ENCODE measurements at regions not wholly inside any gene's neighbourhood (a gene's known extent, or its start where the extent isn't known, plus 50 kb on each side); places are given as distances from the start of the nearest gene placed in this dataset.

DNA sequence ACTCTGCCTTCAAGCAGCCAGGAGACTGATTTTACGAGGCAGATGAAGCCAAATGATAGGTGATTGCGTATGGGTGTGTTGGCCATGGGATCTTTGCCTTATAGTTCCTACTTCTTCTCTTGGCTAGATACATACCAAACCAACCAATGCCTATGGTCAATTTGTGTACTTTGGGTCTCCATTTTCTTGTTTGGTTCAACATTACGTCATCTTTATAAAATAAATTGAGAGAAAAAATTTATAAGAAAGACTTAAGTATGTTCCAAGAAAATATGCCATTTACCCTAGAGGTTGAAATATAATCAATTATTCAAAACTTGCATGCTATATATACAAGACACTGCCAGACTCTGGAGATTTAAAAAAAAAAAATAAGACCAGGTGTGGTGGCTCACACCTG is 150.9 kb downstream of the SP3 start:
- H3K27me3 ChIP-seq (ENCODE audit: insufficient read depth in 3 of 3, low read length in 2 of 3): no peaks in the 10 kb centered on the region
- WGBS, 3 donors: 87 to 93% (median 88%) methylated on average over 3 of the region's 3 CpGs

DNA sequence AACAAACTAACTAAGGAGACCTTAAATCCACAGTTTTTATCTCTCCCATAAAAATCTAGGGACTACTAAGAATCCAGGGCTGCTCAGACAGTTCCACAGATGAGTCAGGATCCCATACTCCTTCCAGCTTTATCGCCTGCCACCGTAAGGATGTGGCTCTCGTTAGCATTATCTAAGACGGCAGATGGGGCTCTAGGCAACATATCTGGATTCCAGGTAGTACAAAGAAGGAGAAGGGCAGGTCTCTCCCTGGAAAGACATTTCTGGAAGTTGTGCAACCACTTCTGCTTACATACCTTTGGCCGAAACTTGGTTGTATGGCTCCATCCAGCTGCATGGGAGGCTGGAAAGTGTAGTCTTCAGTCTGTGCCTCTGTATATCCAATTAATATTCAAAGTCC is 149.4 kb downstream of the SP3 start:
- Histone ChIP-seq H3K36me3 (ENCODE audit: insufficient read depth in 1 of 2, low read depth in 1 of 2) (no peaks in the 10 kb centered on the region), H3K9me3 (no peaks in the 10 kb centered on the region), H3K27me3 (ENCODE audit: insufficient read depth in 3 of 3, low read length in 2 of 3) (no peaks in the 10 kb centered on the region), H3K27ac (no peak overlapping the region), H3K4me1 (no peaks in the 10 kb centered on the region), H3K4me3 (no peak overlapping the region)
- ATAC-seq (no peak), DNase-seq (no peak)
- intact Hi-C loops (cut with DNase I): no loop called here
- WGBS, 3 donors: 92 to 95% (median 93%) methylated on average over 5 of the region's 5 CpGs
- TF ChIP-seq, protein P1, sequence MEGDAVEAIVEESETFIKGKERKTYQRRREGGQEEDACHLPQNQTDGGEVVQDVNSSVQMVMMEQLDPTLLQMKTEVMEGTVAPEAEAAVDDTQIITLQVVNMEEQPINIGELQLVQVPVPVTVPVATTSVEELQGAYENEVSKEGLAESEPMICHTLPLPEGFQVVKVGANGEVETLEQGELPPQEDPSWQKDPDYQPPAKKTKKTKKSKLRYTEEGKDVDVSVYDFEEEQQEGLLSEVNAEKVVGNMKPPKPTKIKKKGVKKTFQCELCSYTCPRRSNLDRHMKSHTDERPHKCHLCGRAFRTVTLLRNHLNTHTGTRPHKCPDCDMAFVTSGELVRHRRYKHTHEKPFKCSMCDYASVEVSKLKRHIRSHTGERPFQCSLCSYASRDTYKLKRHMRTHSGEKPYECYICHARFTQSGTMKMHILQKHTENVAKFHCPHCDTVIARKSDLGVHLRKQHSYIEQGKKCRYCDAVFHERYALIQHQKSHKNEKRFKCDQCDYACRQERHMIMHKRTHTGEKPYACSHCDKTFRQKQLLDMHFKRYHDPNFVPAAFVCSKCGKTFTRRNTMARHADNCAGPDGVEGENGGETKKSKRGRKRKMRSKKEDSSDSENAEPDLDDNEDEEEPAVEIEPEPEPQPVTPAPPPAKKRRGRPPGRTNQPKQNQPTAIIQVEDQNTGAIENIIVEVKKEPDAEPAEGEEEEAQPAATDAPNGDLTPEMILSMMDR (IDR thresholded peaks at IDR 0.05): no peak

More for the DNA sequence above, 150.9 kb downstream of the SP3 start:
- ATAC-seq: no peak
- no peak for DNase-seq
- Histone ChIP-seq H3K27ac (no peak overlapping the region), H3K9me3 (no peaks in the 10 kb centered on the region), H3K4me3 (no peak overlapping the region), H3K36me3 (ENCODE audit: insufficient read depth in 1 of 2, low read depth in 1 of 2) (no peaks in the 10 kb centered on the region), H3K4me1 (no peaks in the 10 kb centered on the region)
- TF ChIP-seq, protein P1 (IDR thresholded peaks at IDR 0.05): no peak
- intact Hi-C loops (cut with DNase I): no loop called here

DNA sequence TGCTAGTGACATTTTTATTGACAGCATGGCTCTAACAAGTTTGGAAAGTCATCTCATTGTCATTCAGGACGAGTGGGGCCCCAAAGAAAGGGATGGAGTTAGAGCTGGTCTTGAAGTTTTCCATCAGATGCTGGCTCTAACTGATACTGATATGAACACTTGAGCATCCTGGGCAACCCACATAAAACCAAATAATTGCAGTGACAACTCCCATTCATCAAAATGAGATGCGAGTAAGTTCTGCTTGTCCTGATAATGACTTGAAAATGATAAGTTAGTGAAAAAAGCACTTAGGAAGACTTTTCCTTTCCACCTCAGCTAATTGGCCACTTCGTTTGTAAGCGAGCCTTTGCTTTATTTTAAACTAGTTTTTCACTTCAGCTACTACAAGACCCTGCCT is 147.6 kb downstream of the SP3 start:
- Histone ChIP-seq H3K9me3 (no peaks in the 10 kb centered on the region), H3K27ac (no peak overlapping the region), H3K27me3 (ENCODE audit: insufficient read depth in 3 of 3, low read length in 2 of 3) (peaks cover 0 to 3% (median 0%) of the 10 kb centered on the region in 3 donors), H3K4me3 (no peak overlapping the region), H3K4me1 (no peaks in the 10 kb centered on the region), H3K36me3 (ENCODE audit: insufficient read depth in 1 of 2, low read depth in 1 of 2) (no peaks in the 10 kb centered on the region)
- intact Hi-C loops (cut with DNase I): no loop called here
- TF ChIP-seq, protein P1 (IDR thresholded peaks at IDR 0.05): no peak
- ATAC-seq (no peak), DNase-seq (no peak)
- 92 to 93% (median 93%) methylated on average over 4 of the region's 4 CpGs for WGBS, 3 donors

DNA sequence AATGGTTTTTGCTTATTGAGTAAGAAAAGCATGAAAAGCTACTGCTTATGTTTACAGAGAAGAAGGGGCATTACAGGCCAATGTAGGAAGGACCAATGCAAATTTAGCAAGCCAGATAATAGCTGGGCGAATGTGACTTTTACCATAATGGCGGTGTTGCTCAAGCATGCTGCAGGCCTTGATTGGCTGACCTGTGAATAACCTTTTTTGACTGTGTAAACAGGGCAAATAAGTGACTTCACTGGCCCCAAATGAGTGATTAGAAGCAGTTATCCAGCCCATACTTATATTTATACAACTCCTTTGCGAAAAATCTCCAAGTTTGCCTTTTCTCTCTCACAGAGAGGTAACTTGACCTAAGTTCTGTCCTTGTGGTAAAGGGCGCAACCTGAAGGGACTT is 146.9 kb downstream of the SP3 start:
- intact Hi-C loops (cut with DNase I): no loop called here
- no peaks in the 10 kb centered on the region for H3K9me3 ChIP-seq
- no peaks in the 10 kb centered on the region for H3K36me3 ChIP-seq (ENCODE audit: insufficient read depth in 1 of 2, low read depth in 1 of 2)
- DNase-seq (no peak), ATAC-seq (no peak)
- H3K4me3 ChIP-seq: no peak overlapping the region
- 91 to 95% (median 95%) methylated on average over 4 of the region's 4 CpGs for WGBS, 3 donors
- TF ChIP-seq, protein P1 (IDR thresholded peaks at IDR 0.05): no peak
- H3K27me3 ChIP-seq (ENCODE audit: insufficient read depth in 3 of 3, low read length in 2 of 3): peaks cover 0 to 3% (median 0%) of the 10 kb centered on the region in 3 donors
- H3K4me1 ChIP-seq: no peaks in the 10 kb centered on the region
- no peak overlapping the region for H3K27ac ChIP-seq

DNA sequence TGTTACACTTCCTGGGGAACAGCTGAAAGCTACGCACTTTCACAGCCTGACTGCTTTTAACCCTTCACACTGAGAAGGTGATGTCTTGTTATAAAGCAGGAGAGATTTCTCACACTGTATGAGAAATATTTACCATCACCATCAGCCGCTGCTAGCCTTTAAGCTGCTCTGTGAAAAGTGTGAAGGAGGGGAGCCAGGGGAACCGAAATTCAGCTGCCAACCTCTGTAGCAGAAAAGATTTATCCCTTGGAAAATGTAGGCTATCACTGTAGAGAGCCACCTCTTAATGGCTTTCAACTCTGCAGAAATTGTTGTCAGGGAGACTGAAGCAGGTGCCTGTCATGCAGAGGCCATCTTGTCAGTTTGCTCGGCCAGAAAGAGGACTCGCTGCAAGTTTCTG is 145.3 kb downstream of the SP3 start:
- 48 to 53% (median 52%) methylated on average over 5 of the region's 5 CpGs for WGBS, 3 donors
- H3K36me3 ChIP-seq (ENCODE audit: insufficient read depth in 1 of 2, low read depth in 1 of 2): no peaks in the 10 kb centered on the region
- no peaks in the 10 kb centered on the region for H3K4me1 ChIP-seq
- ATAC-seq (no peak), DNase-seq (no peak)
- no peak overlapping the region for H3K27ac ChIP-seq
- H3K4me3 ChIP-seq: no peak overlapping the region
- H3K27me3 ChIP-seq (ENCODE audit: insufficient read depth in 3 of 3, low read length in 2 of 3): peaks cover 0 to 3% (median 0%) of the 10 kb centered on the region in 3 donors
- H3K9me3 ChIP-seq: no peaks in the 10 kb centered on the region
- TF ChIP-seq, protein P1 (IDR thresholded peaks at IDR 0.05): no peak
- intact Hi-C loops (cut with DNase I): no loop called here
